ENCODE measurements at regions not wholly inside any gene's neighbourhood (a gene's known extent, or its start where the extent isn't known, plus 50 kb on each side); places are given as distances from the start of the nearest gene placed in this dataset.
A peak's percentile ranks its signal among the peaks of the same experiment; 100 is the strongest.

DNA sequence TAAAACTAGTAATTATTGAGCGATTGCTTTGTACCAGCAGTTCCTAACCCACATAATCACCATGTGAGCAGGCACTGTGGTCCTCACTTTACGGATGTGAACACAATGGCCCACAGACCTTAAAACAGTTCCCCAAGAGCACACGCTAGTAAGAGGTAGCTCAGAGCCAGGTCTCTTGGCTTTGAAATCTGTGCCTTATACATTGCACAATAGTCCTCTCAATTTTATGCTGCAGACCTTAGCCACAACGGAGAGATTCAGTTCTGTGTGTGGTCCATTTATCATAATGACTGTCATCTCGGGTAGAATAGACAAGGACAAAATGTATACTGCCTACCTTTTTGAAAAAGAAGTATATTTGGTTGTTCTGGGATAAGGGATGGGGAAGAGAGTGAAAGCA, 289.0 kb upstream of the ANKRD55 start:
- Histone ChIP-seq H3K36me3 (ENCODE audit: control insufficient read depth in 1 of 2, insufficient read depth in 2 of 2, low read length in 2 of 2) (no peaks in the 10 kb centered on the region), H4K12ac (ENCODE audit: low read depth, low read length) (no peak overlapping the region)
- no CpG with 5 or more reads among the region's 5 CpGs for WGBS (ENCODE audit: extremely low coverage, insufficient coverage, insufficient read length)

DNA sequence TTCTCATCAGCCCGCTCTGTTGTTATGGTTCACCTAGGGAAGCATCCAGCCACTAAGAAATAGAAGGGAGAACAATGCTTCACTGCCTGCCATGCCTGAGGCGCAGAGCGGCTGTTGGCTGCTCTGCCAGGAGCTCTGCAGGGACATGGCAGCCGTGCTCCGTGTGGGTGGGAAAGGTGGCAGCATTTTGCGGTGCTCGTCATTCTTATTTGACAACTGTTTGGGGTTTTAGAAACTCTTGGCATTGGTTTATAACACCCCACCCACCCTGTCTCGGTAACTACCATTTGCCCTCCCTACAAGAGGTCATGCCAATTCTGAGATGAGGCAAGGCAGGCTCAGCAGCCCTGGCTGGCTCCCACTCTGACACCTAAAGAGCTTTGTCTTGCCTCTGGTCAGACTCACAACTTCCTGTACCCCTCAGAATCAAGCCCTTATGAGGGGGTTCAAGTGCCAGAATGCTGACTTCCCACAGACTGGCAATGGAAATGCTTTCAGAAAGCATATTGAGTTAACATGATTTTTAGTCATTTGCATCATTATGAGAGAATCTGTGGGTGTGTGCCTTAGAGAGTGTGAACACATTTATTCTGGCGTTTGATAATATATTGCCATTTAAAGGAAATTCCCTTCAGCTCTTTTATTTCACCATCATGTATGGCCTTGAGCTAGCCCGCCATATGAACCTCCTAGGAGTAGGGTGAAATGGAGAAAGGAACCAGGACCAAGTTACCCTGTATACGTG, 288.0 kb upstream of the ANKRD55 start:
- no peak overlapping the region for H3K9ac ChIP-seq (ENCODE audit: low read length)
- no peak overlapping the region for H3K23ac ChIP-seq (ENCODE audit: low read length)
- peaks cover 3% of the 10 kb centered on the region for H3K9me3 ChIP-seq (ENCODE audit: insufficient read depth, low read depth, low read length)
- no peak overlapping the region for H3K4ac ChIP-seq (ENCODE audit: low read depth, low read length)
- H3K79me1 ChIP-seq (ENCODE audit: low read length), result peaks cover 2% of the 10 kb centered on the region
- H3K79me2 ChIP-seq (ENCODE audit: control insufficient read depth, insufficient read depth, low read length, poor library complexity), result no peaks in the 10 kb centered on the region
- H3K36me3 ChIP-seq (ENCODE audit: control insufficient read depth in 1 of 2, insufficient read depth in 2 of 2, low read length in 2 of 2), result no peaks in the 10 kb centered on the region
- no peak overlapping the region for H3K18ac ChIP-seq (ENCODE audit: low read length)
- no peak overlapping the region for H2AFZ ChIP-seq (ENCODE audit: insufficient read depth, low read length, poor library complexity)
- no peaks in the 10 kb centered on the region for H3K27me3 ChIP-seq (ENCODE audit: insufficient read depth, low read length)
- no peak overlapping the region for H3K4me2 ChIP-seq (ENCODE audit: low read length)
- no peak for DNase-seq
- H3K4me1 ChIP-seq (ENCODE audit: control insufficient read depth in 1 of 2, insufficient read depth in 2 of 2, low read length in 2 of 2), result peaks cover 6 to 8% of the 10 kb centered on the region in 2 experiments
- no peak overlapping the region for H3K4me3 ChIP-seq (ENCODE audit: low read depth, low read length)
- H2AK5ac ChIP-seq (ENCODE audit: low read length), result peak overlapping the region; percentile 9
- H3K14ac ChIP-seq (ENCODE audit: low read length), result no peak overlapping the region
- H4K91ac ChIP-seq (ENCODE audit: low read depth, low read length), result no peak overlapping the region
- WGBS (ENCODE audit: extremely low coverage, insufficient coverage, insufficient read length), result no CpG with 5 or more reads among the region's 11 CpGs
- no peak overlapping the region for H4K8ac ChIP-seq (ENCODE audit: low read depth, low read length)
- H3K27ac ChIP-seq (ENCODE audit: low read depth, low read length), result no peak overlapping the region
- no peak overlapping the region for H2BK120ac ChIP-seq (ENCODE audit: insufficient read depth, low read length, poor library complexity)
- no peak overlapping the region for H4K12ac ChIP-seq (ENCODE audit: low read depth, low read length)
- H2BK12ac ChIP-seq (ENCODE audit: low read length), result peak overlapping the region; percentile 54
- no peak overlapping the region for H2BK5ac ChIP-seq (ENCODE audit: low read depth, low read length, poor library complexity)

More for the DNA sequence above, 289.0 kb upstream of the ANKRD55 start:
- H3K4me2 ChIP-seq (ENCODE audit: low read length), result no peak overlapping the region
- peaks cover 2% of the 10 kb centered on the region for H3K9me3 ChIP-seq (ENCODE audit: insufficient read depth, low read depth, low read length)
- no peak overlapping the region for H3K9ac ChIP-seq (ENCODE audit: low read length)
- H4K8ac ChIP-seq (ENCODE audit: low read depth, low read length), result no peak overlapping the region
- H3K79me1 ChIP-seq (ENCODE audit: low read length), result peaks cover 2% of the 10 kb centered on the region
- H3K27ac ChIP-seq (ENCODE audit: low read depth, low read length), result no peak overlapping the region
- DNase-seq, result no peak
- no peaks in the 10 kb centered on the region for H3K27me3 ChIP-seq (ENCODE audit: insufficient read depth, low read length)
- H2AK5ac ChIP-seq (ENCODE audit: low read length), result no peak overlapping the region
- H3K79me2 ChIP-seq (ENCODE audit: control insufficient read depth, insufficient read depth, low read length, poor library complexity), result no peaks in the 10 kb centered on the region
- H2AFZ ChIP-seq (ENCODE audit: insufficient read depth, low read length, poor library complexity), result no peak overlapping the region
- H3K18ac ChIP-seq (ENCODE audit: low read length), result no peak overlapping the region
- no peak overlapping the region for H2BK12ac ChIP-seq (ENCODE audit: low read length)
- H4K91ac ChIP-seq (ENCODE audit: low read depth, low read length), result no peak overlapping the region
- H3K4me3 ChIP-seq (ENCODE audit: low read depth, low read length), result no peak overlapping the region
- H3K4ac ChIP-seq (ENCODE audit: low read depth, low read length), result no peak overlapping the region
- no peak overlapping the region for H3K14ac ChIP-seq (ENCODE audit: low read length)
- H2BK120ac ChIP-seq (ENCODE audit: insufficient read depth, low read length, poor library complexity), result no peak overlapping the region
- peaks cover 6 to 8% of the 10 kb centered on the region in 2 experiments for H3K4me1 ChIP-seq (ENCODE audit: control insufficient read depth in 1 of 2, insufficient read depth in 2 of 2, low read length in 2 of 2)
- no peak overlapping the region for H2BK5ac ChIP-seq (ENCODE audit: low read depth, low read length, poor library complexity)
- H3K23ac ChIP-seq (ENCODE audit: low read length), result no peak overlapping the region

DNA sequence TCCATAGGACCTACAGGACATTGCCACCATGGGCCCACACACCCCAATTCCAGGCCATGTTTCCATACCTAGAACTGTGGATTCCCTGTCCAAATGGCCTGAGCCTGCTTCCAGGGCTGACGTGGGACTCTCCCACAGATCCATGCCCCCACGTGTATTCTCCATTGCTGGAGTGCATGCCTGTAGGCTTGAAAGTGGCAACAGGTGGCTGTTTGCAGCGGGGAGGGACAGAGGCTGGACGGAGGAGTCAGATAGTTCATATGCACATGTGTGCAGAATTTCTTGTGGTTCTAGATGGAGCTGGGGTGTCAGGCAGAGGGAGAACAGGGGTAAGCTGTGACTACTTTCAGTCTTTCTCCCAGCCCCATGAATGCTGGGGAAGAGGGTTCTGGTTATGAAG, 285.7 kb upstream of the ANKRD55 start:
- WGBS (ENCODE audit: extremely low coverage, insufficient coverage, insufficient read length), result no CpG with 5 or more reads among the region's 4 CpGs
- H3K4me3 ChIP-seq (ENCODE audit: low read depth, low read length), result no peak overlapping the region

DNA sequence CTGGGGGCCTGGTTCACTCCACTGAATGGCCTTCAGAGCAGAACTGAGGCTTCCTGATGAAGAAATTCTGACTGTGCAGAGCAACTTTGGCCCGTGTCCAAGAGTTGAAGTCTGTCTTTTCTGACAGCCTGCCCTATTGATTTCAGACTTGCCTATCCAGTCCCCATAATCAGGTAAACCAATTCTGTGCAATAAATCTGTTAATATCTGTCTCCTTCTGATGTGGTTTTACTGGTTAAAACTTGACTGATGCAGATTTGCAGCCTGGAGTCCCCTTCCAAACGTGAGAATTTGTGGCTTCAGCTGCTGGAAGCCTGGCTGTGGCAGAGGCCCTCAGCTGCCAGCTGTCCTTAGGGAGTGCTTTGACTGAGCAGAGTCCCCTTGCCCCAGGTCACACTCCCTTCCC, 283.9 kb upstream of the ANKRD55 start:
- Histone ChIP-seq H2BK12ac (ENCODE audit: low read length) (no peak overlapping the region), H3K79me1 (ENCODE audit: low read length) (peaks cover 4% of the 10 kb centered on the region), H3K23ac (ENCODE audit: low read length) (no peak overlapping the region), H3K4ac (ENCODE audit: low read depth, low read length) (no peak overlapping the region), H3K9ac (ENCODE audit: low read length) (no peak overlapping the region), H3K79me2 (ENCODE audit: control insufficient read depth, insufficient read depth, low read length, poor library complexity) (no peaks in the 10 kb centered on the region), H3K4me3 (ENCODE audit: low read depth, low read length) (no peak overlapping the region), H2AK5ac (ENCODE audit: low read length) (no peak overlapping the region), H3K4me1 (ENCODE audit: control insufficient read depth in 1 of 2, insufficient read depth in 2 of 2, low read length in 2 of 2) (peaks cover 6 to 18% of the 10 kb centered on the region in 2 experiments), H3K18ac (ENCODE audit: low read length) (no peak overlapping the region), H3K9me3 (ENCODE audit: insufficient read depth, low read depth, low read length) (peaks cover 3% of the 10 kb centered on the region), H3K27ac (ENCODE audit: low read depth, low read length) (no peak overlapping the region), H3K14ac (ENCODE audit: low read length) (no peak overlapping the region), H2BK120ac (ENCODE audit: insufficient read depth, low read length, poor library complexity) (no peak overlapping the region), H4K8ac (ENCODE audit: low read depth, low read length) (no peak overlapping the region), H4K12ac (ENCODE audit: low read depth, low read length) (no peak overlapping the region), H2BK5ac (ENCODE audit: low read depth, low read length, poor library complexity) (no peak overlapping the region), H2AFZ (ENCODE audit: insufficient read depth, low read length, poor library complexity) (no peak overlapping the region), H4K91ac (ENCODE audit: low read depth, low read length) (no peak overlapping the region), H3K4me2 (ENCODE audit: low read length) (no peak overlapping the region), H3K27me3 (ENCODE audit: insufficient read depth, low read length) (no peaks in the 10 kb centered on the region), H3K36me3 (ENCODE audit: control insufficient read depth in 1 of 2, insufficient read depth in 2 of 2, low read length in 2 of 2) (no peaks in the 10 kb centered on the region)
- no CpG with 5 or more reads among the region's 2 CpGs for WGBS (ENCODE audit: extremely low coverage, insufficient coverage, insufficient read length)
- no peak for DNase-seq

More for the DNA sequence above, 285.7 kb upstream of the ANKRD55 start:
- no peak for DNase-seq
- H3K9me3 ChIP-seq (ENCODE audit: insufficient read depth, low read depth, low read length), result peaks cover 3% of the 10 kb centered on the region
- no peak overlapping the region for H4K12ac ChIP-seq (ENCODE audit: low read depth, low read length)
- H4K91ac ChIP-seq (ENCODE audit: low read depth, low read length), result no peak overlapping the region
- H2BK5ac ChIP-seq (ENCODE audit: low read depth, low read length, poor library complexity), result no peak overlapping the region
- no peak overlapping the region for H3K9ac ChIP-seq (ENCODE audit: low read length)
- H3K18ac ChIP-seq (ENCODE audit: low read length), result no peak overlapping the region
- no peak overlapping the region for H3K27ac ChIP-seq (ENCODE audit: low read depth, low read length)
- no peak overlapping the region for H3K4me2 ChIP-seq (ENCODE audit: low read length)
- no peaks in the 10 kb centered on the region for H3K36me3 ChIP-seq (ENCODE audit: control insufficient read depth in 1 of 2, insufficient read depth in 2 of 2, low read length in 2 of 2)
- no peak overlapping the region for H4K8ac ChIP-seq (ENCODE audit: low read depth, low read length)
- no peak overlapping the region for H3K23ac ChIP-seq (ENCODE audit: low read length)
- peaks cover 4% of the 10 kb centered on the region for H3K79me1 ChIP-seq (ENCODE audit: low read length)
- H3K27me3 ChIP-seq (ENCODE audit: insufficient read depth, low read length), result no peaks in the 10 kb centered on the region
- H3K4me1 ChIP-seq (ENCODE audit: control insufficient read depth in 1 of 2, insufficient read depth in 2 of 2, low read length in 2 of 2), result peaks cover 6 to 16% of the 10 kb centered on the region in 2 experiments
- H2BK12ac ChIP-seq (ENCODE audit: low read length), result peak overlapping the region; percentile 50
- H3K4ac ChIP-seq (ENCODE audit: low read depth, low read length), result no peak overlapping the region
- no peak overlapping the region for H2AK5ac ChIP-seq (ENCODE audit: low read length)
- H2AFZ ChIP-seq (ENCODE audit: insufficient read depth, low read length, poor library complexity), result no peak overlapping the region
- H3K79me2 ChIP-seq (ENCODE audit: control insufficient read depth, insufficient read depth, low read length, poor library complexity), result no peaks in the 10 kb centered on the region
- H3K14ac ChIP-seq (ENCODE audit: low read length), result no peak overlapping the region
- H2BK120ac ChIP-seq (ENCODE audit: insufficient read depth, low read length, poor library complexity), result no peak overlapping the region
